H54 (cell line): ENCODE measurements at regions not wholly inside any gene's neighbourhood (a gene's known extent, or its start where the extent isn't known, plus 50 kb on each side); places are given as distances from the start of the nearest gene placed in this dataset.
"Not testable (repeated sequence)": the region's sequence is repeated elsewhere in the genome, so short reads cannot be mapped to it uniquely, and the experiment has no call there.

Source experiments
- DNase-seq: peaks from one replicate; pipeline ENCODE4 v3.0.0; 2011; ENCODE audit warnings: low spot score, mixed read lengths; ENCODE audit not compliant: insufficient read length
- FAIRE-seq: peaks from 3 replicates; lab custom pipeline; 2011; peaks lifted over from hg19 to GRCh38; lab: Jason Lieb, UNC
- POLR2A ChIP-seq: IDR thresholded peaks from 2 replicates; pipeline ENCODE4 v1.6.1; 2011; ENCODE audit warnings: low read depth, mild to moderate bottlenecking, low read length

- DNase-seq (no peak), FAIRE-seq (peak; percentile 91)
- TF ChIP-seq POLR2A, result no peak
These were observed 147.6 kb downstream of the POLR1F start for GRCh38 chr7:19561121-19561805.

GRCh38 chr7:19560111-19560883, 148.5 kb downstream of the POLR1F start:
- no peak for DNase-seq
- peak; percentile 99 for FAIRE-seq
- TF ChIP-seq POLR2A, result no peak

- FAIRE-seq (no peak), DNase-seq (no peak)
- no peak for TF ChIP-seq POLR2A
These were observed 150.3 kb downstream of the POLR1F start for GRCh38 chr7:19558527-19558926.

DNA sequence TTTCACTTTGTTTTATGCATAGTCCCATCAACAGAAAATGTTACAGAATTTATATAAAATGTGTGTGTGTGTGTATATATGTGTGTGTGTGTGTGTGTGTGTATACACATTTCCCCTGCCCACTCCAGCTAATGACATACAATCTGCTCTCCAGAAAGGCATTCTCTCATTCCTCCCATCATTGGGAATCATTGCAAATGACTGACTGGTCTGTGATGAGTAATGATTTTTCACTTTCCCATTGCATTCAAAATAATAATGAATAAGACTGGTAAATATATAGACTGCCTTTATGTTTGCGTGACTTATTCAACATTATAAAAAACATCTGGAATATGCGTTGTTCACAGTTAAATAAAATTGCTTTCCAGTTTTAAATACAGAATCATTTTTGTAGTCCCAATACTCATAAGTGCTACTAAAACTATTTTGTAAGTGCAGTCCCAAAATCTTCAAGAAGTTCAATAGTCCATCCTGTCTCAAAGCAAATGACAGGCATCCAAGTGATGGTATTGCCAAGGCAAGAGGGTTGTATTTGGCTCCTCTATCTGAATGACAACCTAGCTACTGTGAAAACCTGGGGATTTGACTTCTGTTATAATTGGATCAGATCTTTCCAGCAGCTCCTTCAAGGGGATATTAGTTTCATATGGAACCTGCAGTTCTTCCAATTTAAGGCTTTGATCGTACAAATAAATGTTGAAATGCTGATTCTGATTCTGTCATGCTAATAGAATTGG, 150.9 kb downstream of the POLR1F start:
- DNase-seq (no peak), FAIRE-seq (no peak)
- TF ChIP-seq POLR2A, result no peak

GRCh38 chr7:19554581-19554980, 154.3 kb downstream of the POLR1F start:
- no peak for FAIRE-seq
- DNase-seq, result no peak
- TF ChIP-seq POLR2A, result no peak

GRCh38 chr7:19552576-19552975, 156.3 kb downstream of the POLR1F start:
- DNase-seq (no peak), FAIRE-seq (no peak)
- TF ChIP-seq POLR2A, result no peak

DNA sequence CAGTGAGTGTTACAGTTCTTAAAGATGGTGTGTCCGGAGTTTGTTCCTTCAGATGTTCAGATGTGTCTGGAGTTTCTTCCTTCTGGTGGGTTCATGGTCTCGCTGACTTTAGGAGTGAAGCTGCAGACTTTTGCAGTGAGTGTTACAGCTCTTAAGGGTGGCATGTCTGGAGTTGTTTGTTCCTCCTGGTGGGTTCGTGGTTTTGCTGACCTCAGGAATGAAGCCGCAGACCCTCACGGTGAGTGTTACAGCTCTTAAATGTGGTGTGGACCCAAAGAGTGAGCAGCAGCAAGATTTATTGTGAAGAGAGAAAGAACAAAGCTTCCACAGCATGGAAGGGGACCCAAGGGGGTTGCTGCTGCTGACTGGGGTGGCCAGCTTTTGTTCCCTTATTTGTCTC, 159.6 kb downstream of the POLR1F start:
- not testable (repeated sequence) for DNase-seq, FAIRE-seq

GRCh38 chr7:19537942-19538401, 170.9 kb downstream of the POLR1F start:
- DNase-seq, result no peak
- TF ChIP-seq POLR2A, result no peak
- FAIRE-seq, result peak; percentile 95

DNA sequence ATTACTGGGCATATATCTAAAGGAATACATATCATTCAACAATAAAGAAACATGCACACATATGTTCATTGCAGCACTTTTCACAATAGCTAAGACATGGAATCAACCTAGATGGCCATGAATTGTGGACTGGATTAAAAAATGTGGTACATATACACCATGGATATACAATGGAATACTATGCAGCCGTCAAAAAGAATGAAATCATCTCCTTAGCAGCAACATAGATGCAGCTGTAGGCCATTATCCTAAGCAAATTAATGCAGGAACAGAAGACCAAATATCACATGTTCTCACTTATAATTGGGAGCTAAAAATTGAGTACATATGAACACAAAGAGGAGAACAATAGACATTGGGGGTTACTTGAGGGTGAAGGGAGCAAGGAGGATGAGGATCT, 175.6 kb downstream of the POLR1F start:
- FAIRE-seq, result peak; percentile 78
- no peak for DNase-seq
- TF ChIP-seq POLR2A, result no peak

- DNase-seq, result no peak
- FAIRE-seq, result peak; percentile 91
- no peak for TF ChIP-seq POLR2A
These were observed 178.0 kb downstream of the POLR1F start for GRCh38 chr7:19530852-19531251.

- DNase-seq (no peak), FAIRE-seq (no peak)
- no peak for TF ChIP-seq POLR2A
These were observed 178.6 kb downstream of the POLR1F start for GRCh38 chr7:19530261-19530660.

GRCh38 chr7:19526639-19527038, 182.2 kb downstream of the POLR1F start:
- DNase-seq, result no peak
- no peak for TF ChIP-seq POLR2A
- peak; percentile 55 for FAIRE-seq

DNA sequence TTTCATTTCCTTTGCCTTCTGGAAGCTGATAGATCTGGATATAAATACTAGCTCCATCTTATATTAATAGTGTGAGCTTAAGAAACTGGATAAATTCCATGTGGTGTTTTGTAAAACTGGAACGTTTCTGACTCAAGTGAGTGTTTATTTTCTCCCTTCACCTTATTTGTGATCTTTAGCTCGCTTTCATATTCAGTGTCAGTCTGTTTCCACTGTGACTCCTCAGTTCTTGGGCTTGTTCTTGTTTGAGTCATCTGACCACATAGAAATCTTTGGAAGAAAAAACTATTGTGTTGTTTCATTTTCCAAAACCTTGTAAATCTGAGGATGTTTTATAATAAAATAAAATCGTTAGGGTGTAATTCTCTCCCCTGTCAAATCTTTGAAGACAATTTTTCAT, 186.4 kb downstream of the POLR1F start:
- TF ChIP-seq POLR2A, result no peak
- FAIRE-seq, result peak; percentile 99
- DNase-seq, result peak; percentile 19

GRCh38 chr7:19520392-19520791, 188.4 kb downstream of the POLR1F start:
- DNase-seq (no peak), FAIRE-seq (no peak)
- no peak for TF ChIP-seq POLR2A

DNA sequence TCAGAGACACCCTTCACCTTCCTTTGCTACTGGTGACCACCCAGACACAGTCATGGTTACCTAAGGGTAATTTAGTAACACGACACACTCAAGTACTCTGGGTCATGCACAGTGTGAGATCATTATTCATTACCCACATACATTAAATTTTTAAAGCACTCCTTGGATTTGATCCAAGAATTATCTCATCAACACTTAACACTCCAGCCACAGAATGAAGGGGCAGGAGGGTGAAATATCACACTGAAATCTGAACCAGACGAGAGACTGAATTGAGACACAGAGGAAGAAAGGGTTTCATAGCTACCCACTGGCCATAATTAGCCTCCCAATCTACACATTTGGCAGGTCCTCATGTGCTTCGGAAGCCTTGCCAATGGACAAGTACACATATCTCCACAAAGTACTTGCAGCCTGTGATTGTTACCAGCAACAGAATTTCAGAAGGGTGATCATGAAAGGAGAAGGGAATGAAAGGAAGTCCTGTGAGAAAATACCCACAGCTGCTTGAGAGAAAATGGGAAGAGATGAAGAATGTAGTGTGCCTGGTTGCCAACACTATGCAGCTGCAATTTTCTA, 189.3 kb downstream of the POLR1F start:
- no peak for TF ChIP-seq POLR2A
- peak; percentile 96 for FAIRE-seq
- DNase-seq, result no peak

DNA sequence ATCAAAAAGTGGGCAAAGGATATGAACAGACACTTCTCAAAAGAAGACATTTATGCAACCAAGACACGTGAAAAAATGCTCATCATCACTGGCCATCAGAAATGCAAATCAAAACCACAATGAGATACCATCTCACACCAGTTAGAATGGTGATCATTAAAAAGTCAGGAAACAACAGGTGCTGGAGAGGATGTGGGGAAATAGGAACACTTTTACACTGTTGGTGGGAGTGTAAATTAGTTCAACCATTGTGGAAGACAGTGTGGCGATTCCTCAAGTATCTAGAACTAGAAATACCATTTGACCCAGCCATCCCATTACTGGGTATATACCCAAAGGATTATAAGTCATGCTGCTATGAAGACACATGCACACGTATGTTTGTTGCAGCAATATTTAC, 191.3 kb downstream of the POLR1F start:
- not testable (repeated sequence) for DNase-seq, FAIRE-seq
